NCI-H2227 (cell line): ENCODE measurements at regions not wholly inside any gene's neighbourhood (a gene's known extent, or its start where the extent isn't known, plus 50 kb on each side); places are given as distances from the start of the nearest gene placed in this dataset.

Experiments
- DNase-seq: peaks from one replicate; lab custom pipeline; 2025; ENCODE audit not compliant: unreplicated experiment; lab: John Stamatoyannopoulos, UW

DNA sequence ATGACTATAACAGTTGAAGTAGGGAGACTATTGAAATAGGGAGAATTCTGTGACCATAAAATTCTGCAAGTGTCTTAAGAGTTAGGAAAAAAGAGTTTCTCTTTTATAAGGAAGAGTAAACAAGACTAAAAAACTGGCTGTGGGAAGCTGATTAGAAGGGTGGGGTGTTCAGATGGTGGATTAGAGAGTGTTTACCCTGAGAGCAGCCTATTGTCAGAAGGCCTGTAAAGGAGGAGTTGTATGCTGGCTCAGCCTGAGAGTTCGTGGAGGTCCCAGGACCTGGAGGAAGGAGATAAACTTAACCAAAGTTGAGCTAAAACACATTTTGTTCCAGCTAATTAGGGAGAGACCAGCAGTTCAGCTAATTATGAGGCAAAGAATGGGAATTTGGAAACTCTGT lies 629.7 kb downstream of the PCDH7 start:
- DNase-seq: no peak

DNA sequence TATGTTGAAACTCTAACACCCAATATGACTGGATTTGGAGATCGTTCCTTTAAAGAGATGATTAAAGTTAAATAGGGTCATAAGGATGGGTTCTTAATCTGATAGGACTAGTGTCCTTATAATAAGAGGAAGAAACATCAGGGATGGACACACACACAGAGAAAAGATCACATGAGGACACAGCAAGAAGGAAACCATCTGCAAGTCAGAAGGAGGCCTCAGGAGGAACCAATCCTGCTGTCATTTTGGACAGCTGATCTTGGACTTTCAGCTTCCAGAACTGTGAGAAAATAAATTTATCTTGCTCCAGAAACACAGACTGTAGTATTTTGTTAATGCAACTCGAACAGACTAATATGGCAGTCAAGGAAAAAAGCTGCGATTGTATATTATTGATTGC lies 631.5 kb downstream of the PCDH7 start:
- DNase-seq: no peak

DNA sequence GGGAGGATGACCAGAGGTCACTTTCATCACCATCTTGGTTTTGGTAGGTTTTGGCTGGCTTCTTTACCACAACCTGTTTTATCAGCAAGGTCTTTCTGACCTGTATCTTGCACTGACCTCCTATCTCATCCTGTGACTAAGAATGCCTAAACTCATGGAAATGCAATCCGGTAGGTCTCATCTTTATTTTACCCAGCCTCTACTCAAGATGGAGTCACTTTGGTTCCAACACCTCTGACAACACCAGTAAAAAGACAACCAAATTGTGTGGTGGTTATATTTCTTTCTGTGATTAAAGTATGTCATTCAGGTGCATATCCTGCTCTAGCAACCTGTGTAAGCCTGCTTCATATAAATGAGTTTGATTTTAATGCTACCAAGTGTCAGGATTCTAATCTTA lies 636.7 kb downstream of the PCDH7 start:
- no peak for DNase-seq

DNA sequence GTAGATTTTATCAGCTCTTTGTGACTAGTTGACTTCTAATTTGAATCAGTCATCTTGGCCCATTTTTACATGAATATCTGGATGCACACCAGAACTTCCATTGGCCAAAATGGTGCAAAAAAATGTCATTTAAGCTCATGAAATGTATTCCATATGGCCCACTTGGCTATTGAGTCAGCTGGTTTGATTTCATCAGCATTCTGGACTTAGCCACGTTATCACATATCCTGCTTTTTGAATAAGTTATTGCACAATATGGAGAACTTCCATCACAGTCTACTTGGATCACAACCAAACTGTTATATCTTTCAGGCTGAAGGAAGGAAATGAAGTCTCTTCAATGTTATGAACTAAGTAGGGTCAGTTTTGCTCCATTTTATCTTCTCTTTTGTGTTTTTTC lies 640.6 kb downstream of the PCDH7 start:
- no peak for DNase-seq

DNA sequence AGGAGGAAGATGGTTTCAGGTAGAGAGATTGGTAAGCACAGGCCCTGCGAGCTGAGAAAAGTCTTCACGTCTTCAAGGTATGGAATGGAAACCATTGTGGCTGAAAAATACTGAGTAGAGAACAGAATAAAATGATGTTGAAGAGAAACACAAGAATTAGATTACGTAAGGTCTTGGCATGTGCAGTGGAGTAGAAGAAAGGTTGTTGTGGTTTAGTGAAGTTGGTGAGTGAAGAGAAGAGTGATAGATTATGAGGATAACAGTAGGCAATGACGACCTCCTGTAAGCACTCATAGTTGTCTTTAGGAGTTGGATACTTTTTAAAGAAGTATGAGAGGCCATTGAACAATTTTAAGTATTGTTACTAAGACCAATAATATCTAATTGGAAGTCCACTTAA lies 642.6 kb downstream of the PCDH7 start:
- DNase-seq: no peak

DNA sequence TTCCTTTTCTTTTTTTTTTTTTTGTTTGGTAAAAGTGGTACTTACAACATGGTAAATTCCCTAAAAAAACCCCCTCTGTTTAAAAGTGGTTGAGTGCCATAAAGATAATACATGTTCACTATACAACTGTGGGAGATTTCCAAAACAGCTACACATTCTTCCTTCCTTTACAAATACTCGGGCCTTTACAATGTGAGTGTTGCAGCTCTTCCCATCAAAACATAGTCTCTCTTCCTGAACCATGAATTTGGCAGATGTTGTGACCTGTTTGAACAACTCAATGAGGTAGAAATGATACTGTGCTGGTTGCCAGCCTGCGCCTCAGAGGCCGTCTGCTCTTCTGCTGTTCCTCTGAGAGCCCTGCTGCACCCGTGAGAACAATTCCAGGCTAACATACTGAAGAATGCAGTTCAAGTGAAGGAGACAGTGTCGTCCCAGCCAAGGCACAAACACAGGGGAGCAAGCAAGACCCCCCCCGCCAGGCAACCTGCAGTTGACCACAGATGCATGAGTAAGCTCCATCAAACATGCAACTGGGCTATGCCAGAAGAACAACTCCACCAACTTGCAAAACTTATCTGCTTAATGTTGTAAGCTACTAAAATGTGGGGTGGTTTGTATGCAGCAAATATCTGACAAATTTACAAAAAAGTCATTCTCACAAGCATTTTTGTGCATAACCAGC lies 645.0 kb downstream of the PCDH7 start:
- DNase-seq: no peak

DNA sequence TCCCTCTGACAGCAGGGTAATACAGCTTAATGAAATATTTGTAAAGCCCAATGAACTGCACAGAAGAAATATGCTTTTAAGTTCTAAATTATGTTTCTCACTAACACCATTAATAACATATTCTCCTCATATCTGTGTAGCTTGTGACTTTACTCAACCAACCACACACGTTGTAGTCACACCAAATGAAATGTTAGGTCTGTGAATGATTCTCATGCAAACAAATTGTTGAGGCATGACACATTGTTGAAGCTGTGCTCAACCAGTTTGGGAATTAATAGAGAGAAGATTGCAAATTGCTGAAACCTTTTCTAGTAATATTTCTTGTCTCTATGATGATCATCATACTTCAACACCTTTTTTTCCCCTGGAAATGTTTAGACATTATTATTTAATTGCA lies 645.9 kb downstream of the PCDH7 start:
- no peak for DNase-seq

DNA sequence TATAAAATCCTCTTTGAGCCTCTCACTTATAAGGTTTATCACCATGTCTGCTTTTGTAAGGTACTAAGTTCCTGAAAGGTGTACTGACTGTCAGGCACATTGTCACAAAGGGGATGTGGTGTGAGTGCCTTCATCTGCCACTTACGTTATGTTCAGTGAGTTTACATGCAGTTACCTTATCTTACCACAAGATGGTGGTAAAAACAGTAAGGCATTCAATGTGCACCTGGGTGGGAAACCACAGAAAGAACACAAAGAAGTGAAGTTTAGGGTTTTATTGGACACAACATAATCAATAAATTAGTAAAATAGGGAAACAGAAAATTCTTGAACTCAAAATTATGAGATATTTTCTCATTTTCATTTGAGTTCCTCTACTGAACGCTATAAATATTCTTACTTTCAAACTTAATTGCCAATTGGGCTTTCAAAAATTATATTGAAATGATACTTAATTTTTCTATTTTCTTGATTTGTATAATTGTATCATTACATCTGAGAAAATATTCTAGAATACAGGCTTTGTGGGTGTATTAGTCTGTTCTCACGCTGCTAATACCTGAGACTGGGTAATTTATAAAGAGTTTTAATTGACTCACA lies 650.8 kb downstream of the PCDH7 start:
- DNase-seq: peak; percentile 66

DNA sequence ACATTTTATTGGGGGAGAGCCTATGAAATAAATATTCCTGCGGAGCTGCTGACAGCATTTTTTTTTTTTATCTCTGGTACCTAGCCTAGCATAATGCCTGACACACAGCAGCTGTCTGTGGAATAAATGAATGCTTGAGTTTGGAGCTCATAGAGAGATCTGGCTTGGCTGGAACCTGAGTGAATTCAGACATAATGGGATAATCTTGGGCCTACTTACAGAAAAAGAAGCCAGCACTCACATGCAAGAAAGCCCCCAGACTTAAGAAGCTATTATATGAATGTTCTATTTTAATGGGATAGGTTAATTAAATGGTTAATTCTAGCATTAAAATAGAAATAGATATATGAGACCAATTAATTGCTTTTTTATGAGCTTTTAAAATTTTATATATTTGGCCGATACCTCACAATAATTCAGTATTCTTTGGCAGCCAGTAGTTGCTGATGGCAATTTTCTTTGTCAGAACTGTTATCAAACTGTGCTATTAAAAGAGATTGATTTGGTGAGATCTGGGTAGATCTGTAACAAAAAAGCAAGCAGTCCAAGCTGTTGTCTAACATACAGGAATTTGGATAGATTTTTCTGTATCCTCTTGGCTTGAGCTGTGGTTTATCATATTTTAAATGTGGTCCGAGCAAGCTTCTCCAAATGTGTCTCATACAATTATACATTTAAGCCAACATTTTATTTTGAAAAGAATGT lies 654.2 kb downstream of the PCDH7 start:
- no peak for DNase-seq

DNA sequence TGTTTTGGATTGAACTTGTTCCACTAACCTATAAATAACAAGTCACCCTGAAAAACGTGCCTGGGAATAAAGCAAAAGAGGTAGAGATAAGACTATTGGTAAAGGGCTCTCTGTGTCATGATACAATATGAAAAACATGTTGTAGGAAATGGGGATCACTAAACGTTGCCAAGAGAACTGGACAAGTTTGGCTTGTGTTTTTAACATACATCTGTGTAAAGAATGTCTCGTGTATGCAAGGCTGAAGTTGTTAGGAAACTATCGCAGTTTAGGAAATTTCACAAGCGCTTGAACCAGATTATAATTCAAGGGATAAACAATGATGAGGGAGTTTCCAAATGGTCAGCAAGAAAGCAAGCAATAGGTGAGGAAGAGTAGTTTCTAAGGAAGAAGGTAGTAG lies 655.8 kb downstream of the PCDH7 start:
- no peak for DNase-seq

DNA sequence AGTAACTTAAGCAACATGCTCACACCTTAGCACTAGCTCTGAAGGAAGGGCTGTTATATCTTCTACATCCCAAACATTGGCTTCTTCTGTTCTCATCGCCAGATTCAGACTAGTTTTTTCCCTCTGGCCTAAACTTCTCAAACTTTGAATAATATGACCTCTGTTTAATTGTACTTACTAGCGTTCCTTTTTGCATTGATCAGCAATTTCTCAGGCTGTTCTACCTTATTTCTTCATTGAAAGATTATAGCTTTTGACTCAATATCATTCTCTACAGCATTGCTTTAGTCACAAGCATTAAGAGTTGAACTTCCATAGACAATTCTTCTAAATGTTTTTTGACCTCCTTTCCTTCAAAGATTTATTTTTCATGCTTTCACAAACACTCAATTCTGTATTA lies 659.2 kb downstream of the PCDH7 start:
- no peak for DNase-seq

DNA sequence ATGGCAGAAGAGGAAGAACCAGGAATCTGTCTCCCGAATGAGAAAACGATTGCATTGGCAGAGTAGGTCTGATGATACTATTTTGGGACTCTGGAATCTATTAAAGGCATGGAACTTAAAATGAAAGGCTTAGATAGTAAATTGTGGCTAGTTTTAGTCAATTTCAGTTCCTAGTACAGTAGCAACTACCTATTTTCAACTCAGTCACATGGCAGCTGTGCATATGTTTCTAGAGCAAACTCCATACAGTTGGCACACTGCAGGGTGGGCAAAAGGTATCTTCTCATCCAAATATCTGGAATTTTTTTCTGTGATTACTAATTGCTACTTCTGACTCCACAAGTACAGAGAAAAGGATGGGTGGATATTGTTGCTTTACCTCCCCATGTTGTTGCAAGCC lies 663.6 kb downstream of the PCDH7 start:
- no peak for DNase-seq

DNA sequence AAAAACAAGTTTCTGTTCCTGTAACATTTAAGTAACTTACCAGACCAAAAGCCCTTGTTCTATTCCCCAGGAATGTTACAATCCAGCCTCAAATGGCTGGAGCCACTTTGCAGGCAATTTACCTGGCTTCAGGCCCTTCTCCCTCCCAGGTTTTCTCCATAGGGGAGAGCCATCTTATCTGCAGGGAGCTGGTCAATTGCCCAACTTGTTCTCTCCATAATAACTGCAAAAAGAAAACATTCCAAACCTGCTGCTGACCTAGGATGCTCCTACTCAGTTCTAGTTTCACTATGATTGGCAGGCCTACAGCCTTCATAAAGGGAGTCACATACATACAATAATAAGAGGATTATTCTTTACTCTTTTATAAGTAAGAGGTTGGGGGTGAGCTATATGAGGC lies 670.7 kb downstream of the PCDH7 start:
- DNase-seq: peak; percentile 3

DNA sequence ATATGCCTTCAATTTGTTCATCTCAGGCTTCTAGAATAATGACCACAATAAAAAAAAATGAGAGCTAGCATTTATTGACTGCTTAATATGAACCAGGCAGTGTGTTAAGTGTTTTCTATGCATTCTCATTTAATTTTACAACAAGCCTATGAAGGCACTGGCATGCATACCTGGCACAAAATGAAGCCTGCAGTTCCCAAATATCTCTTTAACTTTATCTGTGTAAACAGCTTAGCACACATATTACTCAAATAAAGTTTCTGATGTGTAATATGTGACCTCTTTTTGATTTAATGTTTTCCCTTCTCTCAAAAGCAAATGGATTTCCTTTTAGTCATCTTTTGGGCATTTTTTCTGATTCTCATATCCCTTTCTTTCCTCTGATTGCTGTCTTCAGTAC lies 671.8 kb downstream of the PCDH7 start:
- DNase-seq: no peak

DNA sequence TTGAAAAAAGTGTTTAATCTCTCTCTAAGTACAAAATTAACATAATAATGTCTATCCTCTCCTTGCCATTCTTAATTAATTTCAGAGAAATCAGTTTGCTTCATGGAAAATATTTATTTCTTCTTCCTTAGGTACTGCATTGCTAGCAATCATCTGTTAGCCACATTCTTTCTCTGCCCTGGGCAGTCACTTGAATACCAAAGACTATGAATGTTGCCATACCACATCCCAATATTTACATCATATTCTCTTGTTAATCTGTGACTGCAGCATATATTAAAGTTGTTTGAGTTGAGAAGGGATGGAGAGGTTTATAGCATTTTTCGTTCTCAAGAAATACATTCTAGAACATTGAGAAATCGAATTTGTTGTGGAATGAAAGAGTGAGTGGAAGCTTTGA lies 672.8 kb downstream of the PCDH7 start:
- no peak for DNase-seq

DNA sequence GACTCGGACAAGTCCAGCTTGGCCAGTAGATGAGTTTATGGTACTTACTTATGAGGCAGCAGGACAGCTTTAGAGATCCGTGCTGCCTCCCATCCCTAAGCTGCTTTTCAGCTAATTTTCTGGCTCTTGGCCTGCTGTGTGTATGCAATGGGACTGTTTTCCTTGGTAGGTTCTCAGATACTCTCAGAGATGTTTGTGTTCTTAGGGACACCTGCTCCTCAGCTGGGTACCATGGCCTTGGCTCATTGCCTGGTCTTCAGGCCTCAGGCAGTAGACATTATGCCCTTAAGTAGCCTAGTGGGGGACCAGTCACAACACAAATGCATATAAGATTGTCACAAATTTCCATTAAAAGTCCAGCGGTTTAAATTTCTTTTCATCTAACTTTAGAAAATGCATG lies 688.0 kb downstream of the PCDH7 start:
- DNase-seq: no peak

DNA sequence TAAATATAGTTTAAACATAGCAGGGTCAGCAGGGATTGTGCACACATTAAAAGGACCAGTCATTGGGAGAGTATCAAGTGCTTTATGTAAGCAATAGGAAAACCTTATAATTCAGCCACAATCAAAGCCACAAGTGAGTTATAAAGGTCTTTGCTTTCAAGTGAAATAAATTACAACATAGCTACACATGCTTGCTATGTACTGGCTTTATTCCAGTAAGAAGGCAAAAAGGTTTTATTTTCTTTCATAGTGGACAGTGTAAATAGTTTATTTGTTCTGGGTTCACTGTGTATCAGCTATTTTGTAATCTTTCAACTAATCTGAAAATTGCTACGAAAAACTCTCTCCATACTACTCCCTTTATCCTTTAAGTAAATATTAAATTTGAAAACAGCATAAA lies 691.4 kb downstream of the PCDH7 start:
- peak; percentile 5 for DNase-seq

DNA sequence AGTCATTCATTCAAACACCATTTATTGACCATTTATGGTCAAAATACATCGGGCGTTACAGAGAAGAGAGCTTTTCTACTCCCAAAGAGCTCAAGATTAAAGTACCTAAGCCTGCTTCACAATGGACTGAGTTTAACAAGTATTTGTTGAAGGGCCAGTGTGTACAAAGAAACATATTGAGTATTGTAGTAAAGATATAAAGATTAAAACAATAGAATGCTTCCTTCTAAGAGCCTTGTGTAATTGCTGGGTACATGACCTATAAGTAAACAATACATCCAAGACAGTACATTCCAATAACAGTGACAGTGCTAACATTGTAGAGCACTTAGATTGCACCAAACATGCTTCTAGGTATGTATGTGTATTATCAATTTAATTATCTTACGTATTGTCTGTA lies 695.5 kb downstream of the PCDH7 start:
- DNase-seq: no peak

DNA sequence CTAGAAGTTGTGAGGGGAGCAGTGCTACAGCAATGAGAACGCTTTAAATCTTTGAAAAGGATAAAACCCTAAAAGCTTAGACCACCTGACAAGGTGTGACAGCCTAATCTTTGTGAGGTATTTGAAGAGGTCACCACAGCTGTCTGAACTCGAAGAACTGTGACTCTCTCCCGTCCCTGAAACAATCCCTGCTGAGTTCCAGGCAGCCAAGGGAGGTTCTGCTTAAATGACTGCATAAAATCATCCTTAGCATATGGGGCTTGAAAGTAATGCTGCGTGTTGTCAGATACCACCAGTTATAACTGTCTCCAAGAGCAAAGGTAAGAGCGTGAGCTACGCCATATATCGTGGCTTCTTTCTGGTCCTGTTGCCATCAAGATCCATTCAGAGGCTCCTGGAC lies 696.3 kb downstream of the PCDH7 start:
- DNase-seq: no peak

DNA sequence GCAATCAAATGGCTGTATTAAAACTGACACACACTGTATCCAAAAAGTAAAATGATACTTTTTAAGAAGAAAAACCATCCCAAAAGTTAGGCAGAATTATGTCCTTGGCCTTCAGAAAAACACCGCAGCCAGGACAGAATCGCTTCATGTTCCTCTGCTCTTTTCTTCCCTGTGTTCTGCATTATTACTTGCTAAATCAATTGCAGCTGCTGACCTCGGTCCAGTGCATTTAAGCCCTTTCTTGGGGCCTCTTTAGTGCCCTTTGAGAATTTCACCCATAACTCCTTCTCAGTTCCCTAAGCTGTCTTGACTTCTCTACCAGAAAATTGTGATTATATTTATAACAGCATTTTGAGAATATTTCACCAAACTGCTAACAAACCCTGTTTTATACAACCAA lies 696.9 kb downstream of the PCDH7 start:
- no peak for DNase-seq

DNA sequence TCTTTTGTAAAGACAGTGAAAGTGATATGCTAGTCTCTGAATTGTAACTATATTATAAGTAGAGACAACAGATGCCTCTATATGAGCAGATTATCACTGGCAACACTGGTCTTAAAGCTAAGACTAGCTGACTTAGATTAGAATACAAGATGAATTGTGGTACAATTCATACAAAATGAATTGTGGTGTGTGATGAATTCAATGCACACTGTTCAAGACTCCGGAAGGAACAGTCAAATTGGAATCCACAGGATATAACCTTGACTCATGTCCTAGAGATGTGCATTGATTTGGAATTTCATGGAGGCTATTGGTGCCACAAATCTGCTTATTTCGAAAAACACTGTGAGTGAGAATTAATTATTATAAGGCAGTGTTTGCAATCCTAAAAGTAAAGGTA lies 701.8 kb downstream of the PCDH7 start:
- no peak for DNase-seq

DNA sequence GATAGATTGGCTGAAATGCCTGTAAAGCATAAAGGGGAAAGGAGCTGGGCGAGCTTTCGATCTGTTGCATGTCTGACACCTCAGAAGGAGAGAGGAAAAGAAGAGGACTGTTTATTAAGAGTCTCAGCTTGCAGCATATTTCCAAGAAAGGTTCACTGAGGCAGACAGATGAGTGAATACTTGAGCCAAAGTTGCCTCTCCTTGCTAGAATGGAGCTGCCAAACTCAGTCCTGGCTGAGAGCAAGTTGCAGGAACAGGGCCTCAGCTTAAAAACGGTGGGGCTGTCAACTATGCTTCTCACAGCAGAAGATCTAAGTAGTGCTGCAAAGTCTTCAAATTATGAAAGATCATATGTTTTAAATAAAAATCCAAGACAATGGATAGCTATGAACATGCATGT lies 707.5 kb downstream of the PCDH7 start:
- DNase-seq: no peak

DNA sequence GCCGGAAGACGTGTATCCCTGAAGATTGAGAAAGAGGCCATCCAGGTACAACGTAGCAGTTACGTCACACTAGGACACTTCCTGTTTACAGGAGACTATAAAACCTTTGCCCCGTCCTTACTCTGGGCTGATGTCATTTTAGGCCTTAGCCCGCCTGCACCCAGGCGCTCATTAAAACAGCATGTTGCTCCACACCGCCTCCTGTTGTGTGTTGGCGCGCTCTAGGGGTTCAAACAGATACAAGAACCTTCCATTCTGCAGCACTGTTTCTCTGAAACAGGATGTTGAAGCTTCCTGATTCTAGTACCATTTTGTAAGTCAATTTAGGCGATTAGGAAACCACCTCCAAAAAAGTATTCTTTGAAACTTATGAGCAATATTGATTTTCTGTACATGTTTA lies 722.1 kb downstream of the PCDH7 start:
- DNase-seq: no peak
